Left lung (tissue), 4 donors: ENCODE measurements at regions not wholly inside any gene's neighbourhood (a gene's known extent, or its start where the extent isn't known, plus 50 kb on each side); places are given as distances from the start of the nearest gene placed in this dataset.

Experiments used
- ATAC-seq: fragments of 200-7000 bp; cut with Tn5 transposase; one replicate; pipeline ENCODE4 v1.9.1; 2020; ENCODE audit warnings: moderate library complexity
- DNase-seq, 4 donors: peaks; one replicate each; pipeline ENCODE4 v3.0.0-alpha.2; 2013 to 2020
- H3K27ac ChIP-seq, 2 donors: fragments of 200-600 bp; sonication (generic) in 1 of 2; one replicate each; pipeline versions ENCODE4 v1.5.0 to v1.8.0; 2020 to 2021
- H3K27me3 ChIP-seq, 2 donors: fragments of 200-600 bp; sonication (generic) in 1 of 2; one replicate each; pipeline versions ENCODE4 v1.5.0 to v1.8.0; 2020 to 2021
- H3K36me3 ChIP-seq, 2 donors: fragments of 200-600 bp; sonication (generic) in 1 of 2; one replicate each; pipeline versions ENCODE4 v1.5.0 to v1.8.0; 2020 to 2021
- H3K4me1 ChIP-seq, 2 donors: fragments of 200-600 bp; one replicate each; pipeline ENCODE4 v1.8.0; 2021
- H3K4me3 ChIP-seq, 2 donors: fragments of 200-600 bp; sonication (generic) in 1 of 2; one replicate each; pipeline versions ENCODE4 v1.5.0 to v1.8.0; 2020 to 2021; ENCODE audit warnings: mild to moderate bottlenecking in 1 of 2
- H3K9me3 ChIP-seq, 2 donors: fragments of 200-600 bp; sonication (generic) in 1 of 2; one replicate each; pipeline versions ENCODE4 v1.5.0 to v1.8.0; 2020 to 2021
- intact Hi-C, 2 donors: fragments of 100-400 bp; cut with DNase I; formaldehyde crosslinking; loops; one replicate each; pipeline versions ENCODE4 v1.11.2 to v1.14.2; 2022
- TF ChIP-seq, protein P1 (sequence below), 2 donors: fragments of 200-600 bp; sonication (generic) in 1 of 2; IDR thresholded peaks; one replicate each; pipeline versions ENCODE4 v1.5.0 to v1.8.0; 2021; ENCODE audit warnings: antibody characterized with exemption in 2 of 2
- donor health status: DM: no; HTN: yes; CAD: no.
- donor health status: DM: no; HTN: no; CAD: no.

DNA sequence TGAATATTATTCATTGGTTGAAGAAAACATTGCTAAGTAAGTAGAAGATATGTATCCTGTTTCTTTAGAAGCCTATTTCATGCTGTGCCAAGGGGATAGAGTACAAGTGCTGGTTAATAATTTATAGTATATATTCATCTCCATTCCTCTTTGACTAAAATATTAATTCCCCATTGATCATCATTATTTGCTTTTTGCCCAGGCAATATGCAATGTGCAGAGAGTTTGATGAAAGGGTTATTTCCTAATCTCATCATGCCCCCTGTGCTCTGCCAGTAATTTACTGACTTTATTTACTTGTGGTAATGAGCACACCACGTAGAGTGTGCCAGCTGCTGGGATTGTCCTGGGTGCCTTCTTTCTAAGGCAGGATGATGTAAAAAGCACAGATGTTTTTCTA is 180.9 kb downstream of the REEP3 start:
- Histone ChIP-seq H3K27me3 (no peaks in the 10 kb centered on the region), H3K27ac (no peak overlapping the region), H3K9me3 (no peaks in the 10 kb centered on the region), H3K4me1 (peaks cover 26 to 66% of the 10 kb centered on the region in 2 donors), H3K36me3 (no peaks in the 10 kb centered on the region), H3K4me3 (no peak overlapping the region)
- ATAC-seq (no peak), DNase-seq (no peak)
- intact Hi-C loops = no loop called here
- TF ChIP-seq, protein P1, sequence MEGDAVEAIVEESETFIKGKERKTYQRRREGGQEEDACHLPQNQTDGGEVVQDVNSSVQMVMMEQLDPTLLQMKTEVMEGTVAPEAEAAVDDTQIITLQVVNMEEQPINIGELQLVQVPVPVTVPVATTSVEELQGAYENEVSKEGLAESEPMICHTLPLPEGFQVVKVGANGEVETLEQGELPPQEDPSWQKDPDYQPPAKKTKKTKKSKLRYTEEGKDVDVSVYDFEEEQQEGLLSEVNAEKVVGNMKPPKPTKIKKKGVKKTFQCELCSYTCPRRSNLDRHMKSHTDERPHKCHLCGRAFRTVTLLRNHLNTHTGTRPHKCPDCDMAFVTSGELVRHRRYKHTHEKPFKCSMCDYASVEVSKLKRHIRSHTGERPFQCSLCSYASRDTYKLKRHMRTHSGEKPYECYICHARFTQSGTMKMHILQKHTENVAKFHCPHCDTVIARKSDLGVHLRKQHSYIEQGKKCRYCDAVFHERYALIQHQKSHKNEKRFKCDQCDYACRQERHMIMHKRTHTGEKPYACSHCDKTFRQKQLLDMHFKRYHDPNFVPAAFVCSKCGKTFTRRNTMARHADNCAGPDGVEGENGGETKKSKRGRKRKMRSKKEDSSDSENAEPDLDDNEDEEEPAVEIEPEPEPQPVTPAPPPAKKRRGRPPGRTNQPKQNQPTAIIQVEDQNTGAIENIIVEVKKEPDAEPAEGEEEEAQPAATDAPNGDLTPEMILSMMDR (IDR thresholded peaks at IDR 0.05) = no peak

DNA sequence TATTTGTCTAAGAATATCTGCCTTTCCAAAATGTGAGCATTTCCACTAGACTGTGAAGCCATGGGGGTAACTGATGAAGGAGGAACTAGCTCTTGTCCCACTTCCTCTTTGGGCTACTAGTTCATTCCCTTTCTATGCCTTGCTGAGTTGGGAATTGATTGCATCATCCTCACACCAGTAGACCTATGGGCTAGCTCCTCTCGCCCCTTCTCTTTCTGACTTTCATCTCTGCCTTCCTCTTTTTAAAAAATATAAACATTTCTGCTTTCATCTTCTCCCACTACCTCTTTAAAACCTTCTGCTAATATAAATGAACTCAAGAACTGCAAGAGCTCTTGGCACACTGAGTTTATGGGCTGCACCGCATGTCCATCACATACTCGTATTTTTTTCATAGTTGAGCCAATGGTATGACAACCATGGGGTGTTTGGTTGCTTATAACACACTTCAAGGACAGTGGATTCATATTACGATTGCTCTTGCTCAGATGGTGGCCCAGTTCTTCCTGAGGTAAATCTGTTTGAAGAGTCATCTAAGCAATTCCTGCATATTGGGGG is 182.0 kb downstream of the REEP3 start:
- intact Hi-C loops = no loop called here
- ATAC-seq (peak; percentile 49), DNase-seq (no peak)
- Histone ChIP-seq H3K27me3 (no peaks in the 10 kb centered on the region), H3K36me3 (no peaks in the 10 kb centered on the region), H3K27ac (peak overlapping the region in 1 of 2 donors; percentile 49), H3K9me3 (no peaks in the 10 kb centered on the region), H3K4me1 (peaks cover 26 to 77% of the 10 kb centered on the region in 2 donors), H3K4me3 (no peak overlapping the region)
- TF ChIP-seq, protein P1 (IDR thresholded peaks at IDR 0.05) = no peak

DNA sequence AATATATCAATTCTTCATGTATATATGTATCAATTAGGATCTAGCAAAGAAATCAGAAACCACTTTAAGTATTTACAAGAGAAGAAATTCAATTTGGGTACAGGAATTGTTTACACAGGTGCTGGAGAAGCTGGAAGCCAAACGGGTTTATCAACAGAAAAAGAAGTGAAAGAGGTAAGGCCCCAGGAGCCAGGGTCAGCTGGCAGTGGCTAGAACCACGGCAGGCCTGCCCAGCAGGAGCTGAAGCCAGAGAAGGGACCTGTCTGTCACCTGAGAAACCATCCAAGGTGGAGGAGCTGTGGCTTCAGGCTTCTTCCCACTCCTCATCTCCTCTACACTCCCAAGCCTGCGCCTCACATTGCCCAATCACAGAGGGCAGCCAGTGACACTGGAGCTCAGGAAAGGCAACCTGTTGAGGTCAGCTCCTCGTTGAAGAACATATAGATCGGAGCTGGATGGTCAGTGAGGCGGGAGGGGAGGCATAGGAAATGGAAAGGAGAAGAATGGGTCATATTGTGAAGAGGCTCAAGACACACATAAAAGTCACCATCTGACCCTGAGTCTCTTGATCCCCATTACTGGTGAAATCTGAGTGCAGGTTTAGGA is 182.6 kb downstream of the REEP3 start:
- no peak overlapping the region for H3K4me3 ChIP-seq
- intact Hi-C loops = no loop called here
- H3K4me1 ChIP-seq = peaks cover 23 to 77% of the 10 kb centered on the region in 2 donors
- H3K36me3 ChIP-seq = no peaks in the 10 kb centered on the region
- DNase-seq (peak in 1 of 4 donors; percentile 37), ATAC-seq (no peak)
- TF ChIP-seq, protein P1 (IDR thresholded peaks at IDR 0.05) = no peak
- peak overlapping the region in 1 of 2 donors; percentile 49 for H3K27ac ChIP-seq
- H3K9me3 ChIP-seq = no peaks in the 10 kb centered on the region
- no peaks in the 10 kb centered on the region for H3K27me3 ChIP-seq

DNA sequence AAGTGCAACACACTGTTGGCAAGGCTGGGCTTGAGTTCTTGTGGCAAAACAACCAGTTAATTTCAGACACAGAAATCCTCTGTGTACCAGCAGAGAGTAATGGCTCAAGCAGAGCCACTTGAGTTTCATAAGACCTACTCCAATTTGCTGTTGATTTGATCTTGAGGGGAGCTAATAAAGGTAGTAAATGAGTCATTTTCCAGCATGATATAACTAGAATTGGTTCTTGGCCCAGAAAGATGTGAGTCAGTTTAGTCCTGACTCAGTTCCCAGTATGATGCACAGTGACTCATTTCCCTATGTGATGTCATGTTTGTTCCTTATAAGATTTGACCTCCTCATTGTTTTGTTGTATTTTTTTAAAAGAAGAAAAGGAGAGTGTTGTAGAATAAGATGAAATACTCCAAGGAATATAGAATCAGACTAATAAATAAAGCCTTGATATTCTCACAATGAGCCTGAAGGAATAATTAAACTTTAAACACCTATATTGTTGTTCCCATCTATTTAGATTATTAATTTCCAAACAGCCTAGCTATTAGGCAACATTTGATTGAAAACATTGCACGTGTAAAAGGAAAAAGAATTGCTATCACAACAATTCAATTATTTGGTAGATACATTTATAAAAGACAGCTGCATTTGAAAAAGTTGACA is 186.2 kb downstream of the REEP3 start:
- H3K36me3 ChIP-seq = no peaks in the 10 kb centered on the region
- intact Hi-C loops = no loop called here
- TF ChIP-seq, protein P1 (IDR thresholded peaks at IDR 0.05) = no peak
- peaks cover 7 to 58% of the 10 kb centered on the region in 2 donors for H3K4me1 ChIP-seq
- ATAC-seq = peak; percentile 77
- peak overlapping the region; percentile 23 to 70 for H3K27ac ChIP-seq
- H3K9me3 ChIP-seq = no peaks in the 10 kb centered on the region
- no peak for DNase-seq
- H3K27me3 ChIP-seq = no peaks in the 10 kb centered on the region
- H3K4me3 ChIP-seq = no peak overlapping the region

DNA sequence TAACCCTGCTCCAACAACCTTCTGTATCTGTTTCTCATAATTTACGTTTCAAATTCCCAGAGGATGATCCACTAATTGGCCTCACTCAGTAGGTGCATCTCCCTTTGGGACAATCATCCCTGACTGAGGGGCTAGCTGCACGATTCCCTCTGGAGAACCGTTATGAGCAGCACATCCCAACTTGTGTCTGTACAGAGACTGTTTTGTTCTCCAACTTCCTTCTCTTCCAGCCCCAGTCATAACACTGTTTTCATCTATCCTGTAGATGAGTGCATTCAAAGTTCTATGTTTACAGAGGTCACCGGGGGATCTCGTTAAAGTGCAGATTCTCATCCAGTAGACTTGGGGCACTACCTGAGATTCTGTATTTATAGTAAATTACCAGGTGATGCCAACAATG is 187.2 kb downstream of the REEP3 start:
- Histone ChIP-seq H3K36me3 (no peaks in the 10 kb centered on the region), H3K9me3 (no peaks in the 10 kb centered on the region), H3K4me1 (peaks cover 15 to 58% of the 10 kb centered on the region in 2 donors), H3K4me3 (no peak overlapping the region), H3K27me3 (no peaks in the 10 kb centered on the region), H3K27ac (peak overlapping the region in 1 of 2 donors; percentile 70)
- DNase-seq = no peak
- no peak for ATAC-seq
- TF ChIP-seq, protein P1 (IDR thresholded peaks at IDR 0.05) = no peak
- intact Hi-C loops = no loop called here
